Ectodermal cell (in vitro differentiated cells): ENCODE measurements at regions not wholly inside any gene's neighbourhood (a gene's known extent, or its start where the extent isn't known, plus 50 kb on each side); places are given as distances from the start of the nearest gene placed in this dataset.

Experiments
- H3K27ac ChIP-seq: 2 replicates; pipeline ENCODE4 v1.7.0; 2013; ENCODE audit warnings: mild to moderate bottlenecking, low read depth, low read length; ENCODE audit not compliant: insufficient read depth, poor library complexity, severe bottlenecking
- H3K27me3 ChIP-seq: 2 replicates; pipeline ENCODE4 v1.7.0; 2013; ENCODE audit warnings: mild to moderate bottlenecking, low read length; ENCODE audit not compliant: insufficient read depth, control insufficient read depth, poor library complexity, severe bottlenecking
- H3K36me3 ChIP-seq: one replicate; pipeline ENCODE4 v1.7.0; 2013; ENCODE audit warnings: low read length; ENCODE audit not compliant: control insufficient read depth, insufficient read depth
- H3K4me1 ChIP-seq: one replicate; pipeline ENCODE4 v1.7.0; 2013; ENCODE audit warnings: low read length; ENCODE audit not compliant: control insufficient read depth, insufficient read depth
- H3K4me3 ChIP-seq: 2 replicates; pipeline ENCODE4 v1.7.0; 2013; ENCODE audit warnings: low read depth, low read length, control low read depth; ENCODE audit not compliant: insufficient read depth
- H3K9me3 ChIP-seq: 2 replicates; pipeline ENCODE4 v1.7.0; 2013; ENCODE audit warnings: mild to moderate bottlenecking, low read length, moderate library complexity; ENCODE audit not compliant: control insufficient read depth
- WGBS, 2 experiments: methylation state at CpG; one replicate each; pipeline ENCODE4 v1.1.7; 2013; ENCODE audit warnings: missing lambda C conversion rate in 2 of 2; 5-methylcytosine and 5-hydroxymethylcytosine counted together

DNA sequence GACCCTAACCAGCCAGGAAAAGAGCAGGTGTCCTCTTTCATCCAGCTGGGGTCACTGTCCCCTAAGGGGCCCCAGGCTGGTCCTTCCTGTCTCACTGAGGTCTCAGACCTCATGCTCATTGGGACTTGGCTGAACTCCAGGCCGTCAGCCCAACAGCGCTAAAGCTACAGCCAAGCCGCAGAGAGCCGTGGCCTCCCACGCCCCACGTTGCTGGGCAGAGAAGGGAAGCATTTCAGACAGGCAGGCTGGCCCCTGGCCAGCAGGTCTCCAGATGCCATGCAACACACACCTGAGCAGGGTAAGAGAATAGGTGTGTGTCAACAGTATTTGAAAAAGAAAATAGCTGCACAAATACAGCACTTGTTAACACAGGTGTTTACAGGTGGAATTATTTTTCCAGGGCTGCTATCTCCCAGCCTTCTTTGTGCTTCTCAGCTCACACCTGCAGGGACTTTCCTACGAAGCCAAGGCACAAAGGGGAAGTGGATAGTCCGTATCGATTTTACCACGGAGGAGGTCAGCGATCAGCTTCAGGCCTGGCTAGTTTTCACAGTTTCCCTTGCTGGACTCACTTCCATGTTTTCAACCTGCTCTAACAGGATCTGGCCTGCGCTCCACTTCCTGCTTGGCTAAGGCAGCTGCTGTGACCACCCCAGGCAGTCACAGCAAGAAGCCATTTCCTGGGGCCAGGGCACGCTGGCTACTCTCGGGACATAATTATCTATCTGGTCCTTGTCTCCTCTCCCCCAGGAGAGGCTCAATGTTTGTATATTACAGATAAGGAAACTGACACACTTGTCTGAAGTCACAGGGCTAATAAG, 156.1 kb upstream of the ID2 start:
- 71 to 73% methylated on average over 14 of the region's 14 CpGs for WGBS, 2 experiments
- Histone ChIP-seq H3K9me3 (no peaks in the 10 kb centered on the region), H3K4me1 (no peaks in the 10 kb centered on the region), H3K27ac (no peak overlapping the region), H3K36me3 (no peaks in the 10 kb centered on the region), H3K4me3 (no peak overlapping the region), H3K27me3 (no peaks in the 10 kb centered on the region)

DNA sequence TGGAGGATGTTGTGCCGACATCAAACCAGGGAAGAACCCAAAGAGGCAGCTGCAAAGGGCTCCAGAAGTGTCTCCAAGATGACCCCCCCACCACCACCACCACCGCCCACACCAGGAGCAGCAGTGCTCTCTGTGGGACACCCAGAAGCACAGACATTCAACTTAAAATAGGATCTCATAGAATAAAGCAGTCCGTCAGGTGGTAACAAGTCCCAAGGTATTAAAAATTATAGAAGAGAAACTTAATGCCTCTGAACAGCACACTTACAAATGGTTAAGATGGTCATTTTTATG, 155.5 kb upstream of the ID2 start:
- 76 to 89% methylated on average over 3 of the region's 3 CpGs for WGBS, 2 experiments
- Histone ChIP-seq H3K4me3 (no peak overlapping the region), H3K9me3 (peaks cover 2% of the 10 kb centered on the region), H3K27ac (no peak overlapping the region), H3K4me1 (no peaks in the 10 kb centered on the region), H3K27me3 (no peaks in the 10 kb centered on the region), H3K36me3 (no peaks in the 10 kb centered on the region)

DNA sequence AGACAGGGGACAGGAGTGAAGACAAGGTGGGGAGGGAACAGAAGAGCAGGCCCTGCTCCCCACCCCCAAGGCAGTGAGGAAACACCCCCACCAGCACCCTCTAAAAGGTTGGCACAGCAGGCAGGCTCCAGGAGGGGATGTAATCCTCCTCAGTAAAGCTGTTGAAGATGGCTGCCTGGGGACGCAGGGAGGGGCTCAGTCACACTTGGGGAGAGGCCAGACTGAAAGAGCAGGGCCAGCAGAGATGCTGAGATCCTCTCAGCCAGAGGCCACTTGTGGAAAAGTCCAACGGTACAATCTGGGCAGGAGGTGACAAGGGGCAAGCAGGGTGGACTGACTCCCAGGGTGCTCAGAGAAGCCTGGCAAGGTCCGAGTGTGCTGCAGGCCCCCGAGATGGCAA, 154.8 kb upstream of the ID2 start:
- H3K9me3 ChIP-seq: peaks cover 2% of the 10 kb centered on the region
- H3K27ac ChIP-seq: no peak overlapping the region
- no peaks in the 10 kb centered on the region for H3K4me1 ChIP-seq
- WGBS, 2 experiments: 75 to 79% methylated on average over 4 of the region's 4 CpGs
- H3K36me3 ChIP-seq: no peaks in the 10 kb centered on the region
- no peak overlapping the region for H3K4me3 ChIP-seq
- no peaks in the 10 kb centered on the region for H3K27me3 ChIP-seq

DNA sequence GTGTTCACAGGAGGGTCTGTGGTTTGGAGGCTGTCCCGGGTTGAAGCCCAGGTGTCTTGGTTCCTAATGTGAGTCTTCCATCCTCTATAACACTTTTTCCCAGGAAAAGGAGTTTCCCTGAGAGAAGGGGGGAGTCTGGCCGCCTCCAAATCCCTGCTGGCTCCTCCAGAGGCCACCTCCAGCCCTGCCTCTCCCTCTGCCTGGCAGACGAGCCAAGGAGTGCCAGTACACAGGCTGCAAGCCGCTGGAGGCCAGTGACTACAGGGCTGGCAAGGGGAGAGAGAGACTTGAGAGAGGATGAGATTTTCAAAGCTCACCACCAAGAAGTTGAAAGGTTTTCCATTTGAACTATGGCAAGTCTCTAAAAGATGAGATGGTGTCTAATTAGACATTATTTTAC, 154.2 kb upstream of the ID2 start:
- 65 to 66% methylated on average over 4 of the region's 4 CpGs for WGBS, 2 experiments
- H3K27ac ChIP-seq: no peak overlapping the region
- no peak overlapping the region for H3K4me3 ChIP-seq
- H3K9me3 ChIP-seq: peaks cover 2% of the 10 kb centered on the region
- no peaks in the 10 kb centered on the region for H3K4me1 ChIP-seq
- no peaks in the 10 kb centered on the region for H3K36me3 ChIP-seq
- no peaks in the 10 kb centered on the region for H3K27me3 ChIP-seq

DNA sequence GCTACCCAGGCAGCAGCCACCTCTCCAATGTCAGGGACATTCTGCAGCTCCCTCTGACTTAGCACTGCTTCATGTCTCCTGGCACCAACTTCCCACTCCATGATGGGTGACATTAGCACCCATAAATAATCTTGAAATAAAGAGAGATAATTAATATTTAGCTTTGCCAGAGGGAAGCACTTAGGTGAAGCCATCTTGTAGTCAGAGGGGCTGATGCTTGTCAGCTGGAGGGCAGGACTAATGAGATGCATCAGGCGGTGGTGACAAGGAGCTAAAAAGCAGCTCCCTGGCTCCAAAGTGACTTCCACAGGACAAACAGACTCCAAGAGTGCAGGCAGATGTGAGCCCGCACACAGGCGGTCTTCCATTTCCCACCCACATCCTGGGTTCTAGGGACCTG, 153.0 kb upstream of the ID2 start:
- Histone ChIP-seq H3K27me3 (no peaks in the 10 kb centered on the region), H3K9me3 (peaks cover 2% of the 10 kb centered on the region), H3K4me3 (no peak overlapping the region), H3K4me1 (no peaks in the 10 kb centered on the region), H3K27ac (no peak overlapping the region), H3K36me3 (no peaks in the 10 kb centered on the region)
- 85 to 91% methylated on average over 3 of the region's 3 CpGs for WGBS, 2 experiments

DNA sequence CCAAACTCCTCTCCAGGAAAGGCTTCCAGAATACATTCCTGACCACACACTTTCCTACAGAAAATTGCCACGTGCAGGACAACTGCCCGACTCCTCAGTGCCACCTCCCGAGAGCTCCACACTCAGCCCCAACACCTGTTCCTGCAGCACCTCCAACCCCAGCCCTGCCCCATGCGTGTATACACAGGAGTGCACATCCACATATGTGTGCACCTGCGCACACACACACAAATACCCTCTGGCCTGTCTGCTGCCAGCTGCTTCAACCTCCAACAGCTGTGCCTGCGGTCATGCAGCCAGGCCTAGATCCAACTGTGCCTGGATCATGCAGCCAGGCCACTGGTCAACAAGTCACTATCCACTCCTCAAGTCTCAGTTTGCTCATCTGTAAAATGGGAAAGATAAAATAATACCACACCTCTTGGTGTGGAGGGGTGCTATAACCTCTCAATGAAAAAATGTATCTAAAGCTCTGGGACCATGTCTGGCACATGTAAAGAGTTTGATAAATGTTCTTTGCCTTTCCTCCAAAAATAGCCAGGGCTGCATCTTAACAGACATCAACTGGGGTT, 152.1 kb upstream of the ID2 start:
- H3K9me3 ChIP-seq: peaks cover 2% of the 10 kb centered on the region
- peaks cover 4% of the 10 kb centered on the region for H3K4me1 ChIP-seq
- WGBS, 2 experiments: 91 to 92% methylated on average over 6 of the region's 6 CpGs
- no peak overlapping the region for H3K4me3 ChIP-seq
- H3K27ac ChIP-seq: no peak overlapping the region
- H3K36me3 ChIP-seq: no peaks in the 10 kb centered on the region
- no peaks in the 10 kb centered on the region for H3K27me3 ChIP-seq

DNA sequence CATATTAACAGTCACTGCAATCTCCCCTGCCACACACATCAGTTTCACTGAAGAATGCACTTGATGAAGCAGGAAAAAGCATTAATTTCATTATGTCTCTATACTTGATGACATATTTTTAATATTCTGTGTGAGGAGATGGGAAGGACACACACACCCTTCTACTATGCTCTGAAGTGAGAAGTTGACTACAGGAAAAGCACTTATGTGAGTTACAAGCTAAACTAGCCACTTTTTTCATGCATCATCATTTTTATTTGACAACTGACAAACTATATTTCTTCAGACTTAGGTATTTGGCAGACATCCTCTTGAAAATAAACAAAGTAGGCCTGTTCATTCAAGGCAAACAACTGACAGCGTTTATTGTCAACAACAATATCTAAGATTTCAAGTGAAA, 150.4 kb upstream of the ID2 start:
- no peak overlapping the region for H3K4me3 ChIP-seq
- WGBS, 2 experiments: 95% methylated on average over 1 of the region's 1 CpG; no CpG with 5 or more reads in 1 of the 2 experiments
- peaks cover 2% of the 10 kb centered on the region for H3K9me3 ChIP-seq
- H3K36me3 ChIP-seq: no peaks in the 10 kb centered on the region
- no peaks in the 10 kb centered on the region for H3K27me3 ChIP-seq
- no peak overlapping the region for H3K27ac ChIP-seq
- H3K4me1 ChIP-seq: peaks cover 8% of the 10 kb centered on the region

DNA sequence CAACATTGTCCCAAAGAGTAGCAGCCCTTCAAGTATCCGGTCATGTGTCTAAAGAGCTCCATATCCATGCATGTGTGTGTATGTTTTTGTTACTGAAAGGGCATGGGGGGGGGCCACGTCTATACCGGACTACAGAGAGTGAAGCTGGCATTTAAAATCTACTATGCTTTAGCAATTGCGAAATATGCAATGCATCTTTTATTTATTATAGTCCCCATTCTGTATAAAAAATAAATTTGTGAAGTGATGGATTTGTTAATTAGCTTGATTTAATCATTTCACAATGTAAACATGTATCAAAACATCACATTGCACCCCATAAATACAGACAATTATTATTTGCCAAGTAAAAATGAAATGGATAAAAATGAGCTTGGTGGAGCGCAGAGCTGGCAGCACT, 149.4 kb upstream of the ID2 start:
- Histone ChIP-seq H3K27me3 (no peaks in the 10 kb centered on the region), H3K9me3 (peaks cover 2% of the 10 kb centered on the region)
- 95 to 98% methylated on average over 4 to 5 of the region's 5 CpGs for WGBS, 2 experiments

DNA sequence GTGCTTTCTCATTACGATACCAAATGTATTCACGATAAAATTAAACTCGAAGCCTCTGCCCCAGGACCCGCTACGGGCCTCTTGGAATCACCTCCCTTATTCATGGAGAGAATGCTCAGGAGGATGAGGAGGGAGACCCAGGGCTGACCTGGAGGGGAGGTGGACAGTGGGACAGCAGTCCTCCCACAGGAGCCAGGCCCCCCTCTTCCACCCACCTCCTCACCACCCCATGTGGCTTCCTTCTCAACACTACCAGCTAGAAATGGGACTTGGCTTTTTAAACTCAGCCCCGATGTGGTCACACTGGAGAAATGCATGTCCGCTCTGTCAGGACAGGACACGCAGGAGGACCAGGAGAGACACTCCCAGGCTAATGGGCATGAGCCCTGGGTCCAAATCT, 147.9 kb upstream of the ID2 start:
- H3K36me3 ChIP-seq: no peaks in the 10 kb centered on the region
- H3K4me1 ChIP-seq: peaks cover 11% of the 10 kb centered on the region
- H3K4me3 ChIP-seq: no peak overlapping the region
- WGBS, 2 experiments: 92 to 96% methylated on average over 8 of the region's 8 CpGs
- peaks cover 2% of the 10 kb centered on the region for H3K9me3 ChIP-seq
- H3K27ac ChIP-seq: no peak overlapping the region
- no peaks in the 10 kb centered on the region for H3K27me3 ChIP-seq

More for the DNA sequence above, 149.4 kb upstream of the ID2 start:
- H3K27ac ChIP-seq: no peak overlapping the region
- H3K36me3 ChIP-seq: no peaks in the 10 kb centered on the region
- H3K4me3 ChIP-seq: no peak overlapping the region
- peaks cover 8% of the 10 kb centered on the region for H3K4me1 ChIP-seq

DNA sequence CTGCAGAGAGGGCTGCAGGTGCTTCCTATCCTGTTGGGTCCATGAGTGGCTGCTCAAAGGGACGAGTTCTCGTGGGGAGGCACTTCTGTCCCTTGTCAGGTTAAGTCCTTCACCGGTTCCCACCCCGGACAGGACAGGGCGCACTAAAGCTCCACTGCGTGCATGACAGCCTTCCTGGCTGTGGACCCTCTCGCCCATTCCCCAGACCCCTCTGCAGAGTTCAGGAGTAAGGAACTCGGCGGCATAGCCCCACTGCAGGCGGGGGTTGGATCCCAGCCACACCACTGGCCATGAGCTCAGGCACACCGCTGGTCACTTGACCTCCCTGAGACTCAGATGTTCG, 147.5 kb upstream of the ID2 start:
- Histone ChIP-seq H3K4me3 (no peak overlapping the region), H3K27ac (no peak overlapping the region), H3K4me1 (peaks cover 11% of the 10 kb centered on the region), H3K9me3 (peaks cover 2% of the 10 kb centered on the region), H3K27me3 (no peaks in the 10 kb centered on the region), H3K36me3 (no peaks in the 10 kb centered on the region)
- 93% methylated on average over 12 of the region's 12 CpGs for WGBS, 2 experiments
